ENCODE measurements at regions not wholly inside any gene's neighbourhood (a gene's known extent, or its start where the extent isn't known, plus 50 kb on each side); places are given as distances from the start of the nearest gene placed in this dataset.

DNA sequence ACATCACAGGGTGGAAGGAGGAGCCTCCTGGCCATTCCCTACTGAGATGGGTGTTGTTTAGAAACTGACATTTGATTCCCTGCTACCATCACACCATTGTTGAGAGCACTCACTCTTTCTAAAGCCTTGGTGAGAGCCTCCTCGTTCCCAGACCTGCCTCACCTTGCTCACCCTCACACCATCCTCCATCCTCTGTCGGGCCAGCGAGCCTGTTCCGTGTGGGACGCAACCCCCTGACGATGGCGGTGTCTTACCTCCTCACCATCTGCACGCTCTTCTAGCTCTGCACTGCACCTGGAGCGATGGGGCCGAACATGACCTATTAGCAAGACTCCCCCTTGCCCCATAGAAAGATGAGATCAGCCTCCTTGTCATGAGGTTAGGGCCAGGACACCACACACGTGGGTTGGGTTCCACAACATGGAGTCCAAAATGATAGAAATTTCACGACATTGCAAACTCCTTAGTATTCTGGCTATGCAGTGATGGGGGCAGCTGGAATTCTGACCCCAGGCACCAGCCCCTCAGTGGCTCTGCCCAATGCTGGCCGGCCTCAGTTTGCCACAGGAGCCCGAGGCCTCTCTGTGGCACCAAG, 1017.9 kb downstream of the TBC1D22A start:
- H2BK5ac ChIP-seq (ENCODE audit: low read depth, low read length, poor library complexity, severe bottlenecking) = no peak overlapping the region
- no peak overlapping the region for H3K23ac ChIP-seq (ENCODE audit: low read depth, low read length)
- no peak overlapping the region for H2BK20ac ChIP-seq (ENCODE audit: low read depth, low read length)
- no peak overlapping the region for H4K91ac ChIP-seq (ENCODE audit: insufficient read depth, low read depth, low read length)
- dilution Hi-C loops (cut with HindIII; ENCODE audit: low sequenced_read_pairs, unreplicated experiment) = no loop called here
- H2BK15ac ChIP-seq (ENCODE audit: low read depth, low read length) = no peak overlapping the region
- no peak overlapping the region for H3K9ac ChIP-seq (ENCODE audit: low read depth, low read length)
- no peak for DNase-seq
- CTCF ChIA-PET = no interaction called here
- H3K9me1 ChIP-seq (ENCODE audit: insufficient read depth, low read length) = no peaks in the 10 kb centered on the region
- no peak overlapping the region for H3K4me2 ChIP-seq (ENCODE audit: low read depth, low read length)
- in situ Hi-C loops (cut with MboI; ENCODE audit: low sequenced_read_pairs) = no loop called here
- no peaks in the 10 kb centered on the region for H3K4me1 ChIP-seq (ENCODE audit: control insufficient read depth, insufficient read depth, low read length)
- intact Hi-C loops (cut with micrococcal nuclease) = no loop called here
- no peak for TF ChIP-seq MXI1 (IDR thresholded peaks at IDR 0.05; ENCODE audit: borderline replicate concordance, low read depth, low read length)
- no peak for TF ChIP-seq MAZ (IDR thresholded peaks at IDR 0.05; ENCODE audit: borderline replicate concordance, low read depth, low read length)
- TF ChIP-seq RCOR1 (IDR thresholded peaks at IDR 0.05; ENCODE audit: insufficient replicate concordance, low read length) = no peak
- H2AK9ac ChIP-seq (replicated peaks; ENCODE audit: low read depth, low read length, poor library complexity) = no peak overlapping the region
- H2AK5ac ChIP-seq (ENCODE audit: low read depth, low read length) = no peak overlapping the region
- BruUV-seq (replicated peaks) = no TSS peak
- no peak overlapping the region for H4K5ac ChIP-seq (ENCODE audit: low read depth, low read length)
- H2AFZ ChIP-seq (replicated peaks; ENCODE audit: low read length, poor library complexity) = no peak overlapping the region
- ATAC-seq (ENCODE audit: low read depth) = no peak
- H2BK120ac ChIP-seq (ENCODE audit: low read depth, low read length) = no peak overlapping the region
- H3K4me3 ChIP-seq (ENCODE audit: insufficient read depth, low read depth, low read length) = no peak overlapping the region
- no peak overlapping the region for H4K8ac ChIP-seq (ENCODE audit: low read depth in 2 of 2, low read length in 2 of 2)
- H3K4ac ChIP-seq (ENCODE audit: low read depth, low read length) = no peak overlapping the region
- POLR2A ChIA-PET (ENCODE audit: unreplicated experiment) = no interaction called here
- 55% methylated on average over 7 of the region's 14 CpGs; no CpG with 5 or more reads in 1 of the 2 experiments for WGBS, 2 experiments (ENCODE audit: extremely low coverage in 2 of 2, insufficient read length in 1 of 2)
- H3K79me1 ChIP-seq (ENCODE audit: low read depth in 1 of 2, low read length in 2 of 2) = no peaks in the 10 kb centered on the region
- peaks cover 63% of the 10 kb centered on the region for H3K9me3 ChIP-seq (ENCODE audit: control insufficient read depth, insufficient read depth, low read length)
- H3K27me3 ChIP-seq (ENCODE audit: control insufficient read depth, insufficient read depth, low read length) = no peaks in the 10 kb centered on the region
- H3K27ac ChIP-seq (ENCODE audit: insufficient read depth, low read length) = no peak overlapping the region
- no peaks in the 10 kb centered on the region for H4K20me1 ChIP-seq (ENCODE audit: insufficient read depth, low read length)
- H3K36me3 ChIP-seq (ENCODE audit: control insufficient read depth, insufficient read depth, low read length) = no peaks in the 10 kb centered on the region
- no peak overlapping the region for H3K56ac ChIP-seq (ENCODE audit: extremely low read depth, insufficient read depth, low read length)
- H3K14ac ChIP-seq (replicated peaks; ENCODE audit: low read depth, low read length) = no peak overlapping the region
- H3K18ac ChIP-seq (ENCODE audit: low read depth, low read length) = no peak overlapping the region

All from IMR-90 (cell line).